HEK293 (cell line): ENCODE measurements at regions not wholly inside any gene's neighbourhood (a gene's known extent, or its start where the extent isn't known, plus 50 kb on each side); places are given as distances from the start of the nearest gene placed in this dataset.

Source experiments
- CTCF ChIA-PET: fragments of 350-600 bp; formaldehyde crosslinking; extraction: SDS; loops from one replicate; lab custom pipeline; 2021; ENCODE audit warnings: antibody characterized with exemption; lab: Yijun Ruan, JAX
- POLR2A ChIA-PET: fragments of 300-600 bp; formaldehyde crosslinking; extraction: SDS; loops from one replicate; lab custom pipeline; 2020; ENCODE audit warnings: antibody characterized with exemption, inconsistent platforms; lab: Yijun Ruan, JAX
- H3K27ac ChIP-seq: fragments of 200-500 bp; sonication (Bioruptor generic); 2 replicates; pipeline ENCODE4 v1.5.1; 2014; ENCODE audit warnings: low read depth, low read length, control low read depth, inconsistent platforms; ENCODE audit errors: extremely low read depth
- H3K36me3 ChIP-seq, 2 experiments: fragments of 200-500 bp in 1 of 2; sonication (Bioruptor generic) in 1 of 2; 1 replicate in 1 of 2; 2 replicates in 1 of 2; pipeline ENCODE4 v1.5.1; 2014 to 2017; ENCODE audit warnings: inconsistent platforms in 2 of 2, low read length in 2 of 2; ENCODE audit not compliant: control insufficient read depth in 2 of 2, insufficient read depth in 1 of 2
- H3K4me1 ChIP-seq: fragments of 200-500 bp; sonication (Bioruptor generic); 2 replicates; pipeline ENCODE4 v1.5.1; 2014; ENCODE audit warnings: mild to moderate bottlenecking, low read length, inconsistent platforms; ENCODE audit not compliant: control insufficient read depth, insufficient read depth
- H3K4me3 ChIP-seq: 2 replicates; pipeline ENCODE4 v1.5.1; 2011; ENCODE audit warnings: low read depth, mild to moderate bottlenecking, control low read depth, low read length, moderate library complexity
- H3K9me3 ChIP-seq: fragments of 200-500 bp; sonication (Bioruptor generic); 2 replicates; pipeline ENCODE4 v1.5.1; 2014; ENCODE audit warnings: low read depth, low read length, inconsistent platforms; ENCODE audit not compliant: control insufficient read depth, insufficient read depth
- BCL11A ChIP-seq: fragments of 450-650 bp; formaldehyde crosslinking; IDR thresholded peaks from 2 replicates; pipeline ENCODE4 v1.5.1; 2016; ENCODE audit warnings: low read depth, missing biosample characterization, missing genetic modification characterization
- KLF8 ChIP-seq: fragments of 450-650 bp; formaldehyde crosslinking; IDR thresholded peaks from 2 replicates; pipeline ENCODE4 v1.5.1; 2016; ENCODE audit warnings: missing biosample characterization, missing genetic modification characterization
- SALL2 ChIP-seq: fragments of 450-650 bp; formaldehyde crosslinking; IDR thresholded peaks from 2 replicates; pipeline ENCODE4 v1.5.0; 2017; ENCODE audit warnings: missing biosample characterization, mild to moderate bottlenecking, missing genetic modification characterization, borderline replicate concordance
- SETDB1 ChIP-seq: IDR thresholded peaks from one replicate; pipeline ENCODE4 v1.6.1; 2017; ENCODE audit warnings: mild to moderate bottlenecking, low read length, moderate library complexity, mixed read lengths; ENCODE audit not compliant: insufficient read length
- SP7 ChIP-seq: fragments of 450-650 bp; formaldehyde crosslinking; IDR thresholded peaks from 2 replicates; pipeline ENCODE4 v1.5.1; 2016; ENCODE audit warnings: missing biosample characterization, missing genetic modification characterization
- ZBTB20 ChIP-seq: fragments of 450-650 bp; formaldehyde crosslinking; IDR thresholded peaks from 2 replicates; pipeline ENCODE4 v1.5.1; 2016; ENCODE audit warnings: missing biosample characterization, missing genetic modification characterization
- ZNF114 ChIP-seq: fragments of 450-650 bp; formaldehyde crosslinking; IDR thresholded peaks from 2 replicates; pipeline ENCODE4 v1.5.0; 2017; ENCODE audit warnings: missing biosample characterization, missing genetic modification characterization
- ZNF132 ChIP-seq: fragments of 450-650 bp; formaldehyde crosslinking; IDR thresholded peaks from 2 replicates; pipeline ENCODE4 v1.5.1; 2017; ENCODE audit warnings: missing biosample characterization, missing genetic modification characterization, borderline replicate concordance
- ZNF138 ChIP-seq: fragments of 450-650 bp; formaldehyde crosslinking; IDR thresholded peaks from 2 replicates; pipeline ENCODE4 v1.5.1; 2016; ENCODE audit warnings: missing biosample characterization, missing genetic modification characterization, borderline replicate concordance
- ZNF175 ChIP-seq: fragments of 450-650 bp; formaldehyde crosslinking; IDR thresholded peaks from 2 replicates; pipeline ENCODE4 v1.5.1; 2016; ENCODE audit warnings: missing biosample characterization, missing genetic modification characterization
- ZNF184 ChIP-seq: fragments of 450-650 bp; IDR thresholded peaks from 2 replicates; pipeline ENCODE4 v1.5.1; 2018; ENCODE audit warnings: missing biosample characterization, mild to moderate bottlenecking, missing genetic modification characterization
- ZNF2 ChIP-seq: fragments of 450-650 bp; formaldehyde crosslinking; IDR thresholded peaks from 2 replicates; pipeline ENCODE4 v1.5.1; 2016; ENCODE audit warnings: missing biosample characterization, missing genetic modification characterization
- ZNF26 ChIP-seq: fragments of 450-650 bp; formaldehyde crosslinking; IDR thresholded peaks from 2 replicates; pipeline ENCODE4 v1.5.1; 2016; ENCODE audit warnings: missing biosample characterization, missing genetic modification characterization
- ZNF266 ChIP-seq: fragments of 450-650 bp; formaldehyde crosslinking; IDR thresholded peaks from 2 replicates; pipeline ENCODE4 v1.5.1; 2016; ENCODE audit warnings: missing biosample characterization, missing genetic modification characterization, low read depth
- ZNF335 ChIP-seq: fragments of 450-650 bp; formaldehyde crosslinking; conservative IDR thresholded peaks from 2 replicates; pipeline ENCODE4 v1.5.1; 2016; ENCODE audit warnings: missing biosample characterization, missing genetic modification characterization
- ZNF354C ChIP-seq: fragments of 450-650 bp; formaldehyde crosslinking; IDR thresholded peaks from 2 replicates; pipeline ENCODE4 v1.5.1; 2016; ENCODE audit warnings: missing biosample characterization, missing genetic modification characterization, low read depth, borderline replicate concordance
- ZNF366 ChIP-seq: fragments of 450-650 bp; formaldehyde crosslinking; conservative IDR thresholded peaks from 2 replicates; pipeline ENCODE4 v1.5.1; 2016; ENCODE audit warnings: missing biosample characterization, missing genetic modification characterization
- ZNF473 ChIP-seq: fragments of 450-650 bp; formaldehyde crosslinking; IDR thresholded peaks from 2 replicates; pipeline ENCODE4 v1.5.1; 2017; ENCODE audit warnings: missing biosample characterization, missing genetic modification characterization
- ZNF501 ChIP-seq: fragments of 450-650 bp; formaldehyde crosslinking; IDR thresholded peaks from 2 replicates; pipeline ENCODE4 v1.5.1; 2016; ENCODE audit warnings: missing biosample characterization, missing genetic modification characterization
- ZNF558 ChIP-seq: fragments of 450-650 bp; formaldehyde crosslinking; IDR thresholded peaks from 2 replicates; pipeline ENCODE4 v1.5.1; 2016; ENCODE audit warnings: missing biosample characterization, missing genetic modification characterization
- ZNF585B ChIP-seq: fragments of 450-650 bp; formaldehyde crosslinking; IDR thresholded peaks from 2 replicates; pipeline ENCODE4 v1.5.1; 2016; ENCODE audit warnings: missing biosample characterization, missing genetic modification characterization
- ZNF610 ChIP-seq: fragments of 450-650 bp; formaldehyde crosslinking; IDR thresholded peaks from 2 replicates; pipeline ENCODE4 v1.5.1; 2016; ENCODE audit warnings: missing biosample characterization, missing genetic modification characterization, borderline replicate concordance
- ZNF660 ChIP-seq: fragments of 450-650 bp; IDR thresholded peaks from 2 replicates; pipeline ENCODE4 v1.5.1; 2018; ENCODE audit warnings: missing biosample characterization, mild to moderate bottlenecking, missing genetic modification characterization
- ZNF670 ChIP-seq: fragments of 450-650 bp; formaldehyde crosslinking; IDR thresholded peaks from 2 replicates; pipeline ENCODE4 v1.5.1; 2016; ENCODE audit warnings: missing biosample characterization, missing genetic modification characterization, low read depth
- ZXDB ChIP-seq: fragments of 450-650 bp; formaldehyde crosslinking; IDR thresholded peaks from 2 replicates; pipeline ENCODE4 v1.5.1; 2016; ENCODE audit warnings: missing biosample characterization, missing genetic modification characterization
- TF ChIP-seq, protein P1 (sequence below): fragments of 450-650 bp; formaldehyde crosslinking; IDR thresholded peaks from 2 replicates; pipeline ENCODE4 v1.5.0; 2017; ENCODE audit warnings: missing biosample characterization, missing genetic modification characterization, borderline replicate concordance
- TF ChIP-seq, protein P2 (sequence below): fragments of 450-650 bp; formaldehyde crosslinking; IDR thresholded peaks from 2 replicates; pipeline ENCODE4 v1.5.1; 2017; ENCODE audit warnings: missing biosample characterization, missing genetic modification characterization
- TF ChIP-seq, protein P3 (sequence below): fragments of 450-650 bp; IDR thresholded peaks from 2 replicates; pipeline ENCODE4 v1.5.1; 2018; ENCODE audit warnings: missing biosample characterization, mild to moderate bottlenecking, missing genetic modification characterization

DNA sequence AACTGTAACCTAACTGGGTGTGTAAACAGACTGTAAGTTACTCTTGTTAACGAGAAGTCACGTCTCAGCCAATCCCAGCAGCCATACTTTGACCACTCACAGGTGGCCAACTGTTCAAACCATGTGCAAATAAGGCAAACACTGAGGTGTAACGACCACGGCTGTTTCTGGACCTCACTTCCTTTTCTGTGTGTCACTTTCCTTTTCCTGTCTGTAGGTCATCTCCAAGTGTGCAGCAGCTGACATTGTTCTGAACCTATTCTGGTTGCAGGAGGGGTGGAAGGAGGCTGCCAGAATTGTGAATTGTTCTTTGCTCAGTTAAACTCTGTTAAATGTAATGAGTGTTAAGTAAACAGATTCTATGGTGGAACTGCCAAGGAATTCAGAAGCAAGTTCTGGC lies 627.4 kb downstream of the KCNJ2 start:
- Histone ChIP-seq H3K9me3 (no peaks in the 10 kb centered on the region), H3K4me1 (no peaks in the 10 kb centered on the region), H3K4me3 (no peak overlapping the region), H3K36me3 (no peaks in the 10 kb centered on the region), H3K27ac (no peak overlapping the region)
- POLR2A ChIA-PET = no interaction called here
- TF ChIP-seq ZNF501 (no peak), SETDB1 (peak; percentile 10), ZNF138 (tag by site-specific recombination) (no peak), ZNF558 (no peak), ZNF473 (tag by site-specific recombination) (no peak), ZNF366 (tag by site-specific recombination) (no peak), ZNF610 (tag by site-specific recombination) (no peak)
- CTCF ChIA-PET = no interaction called here

GRCh38 chr17:70797166-70797565 lies 627.8 kb downstream of the KCNJ2 start:
- no peak overlapping the region for H3K4me3 ChIP-seq
- POLR2A ChIA-PET = no interaction called here
- H3K36me3 ChIP-seq = no peaks in the 10 kb centered on the region
- H3K9me3 ChIP-seq = no peaks in the 10 kb centered on the region
- no peak overlapping the region for H3K27ac ChIP-seq
- TF ChIP-seq ZNF175 (tag by site-specific recombination) (no peak), ZNF670 (tag by site-specific recombination) (no peak), ZBTB20 (tag by site-specific recombination) (no peak), ZNF132 (tag by site-specific recombination) (no peak), ZNF114 (tag by site-specific recombination) (no peak), BCL11A (tag by site-specific recombination) (no peak), ZXDB (no peak), ZNF585B (tag by site-specific recombination) (no peak), ZNF501 (no peak), ZNF558 (no peak), ZNF660 (tag by site-specific recombination) (no peak), ZNF138 (tag by site-specific recombination) (no peak), ZNF354C (tag by site-specific recombination) (no peak), ZNF335 (tag by site-specific recombination) (no peak)
- H3K4me1 ChIP-seq = no peaks in the 10 kb centered on the region
- CTCF ChIA-PET = no interaction called here

- Histone ChIP-seq H3K36me3 (no peaks in the 10 kb centered on the region), H3K4me1 (no peaks in the 10 kb centered on the region), H3K27ac (no peak overlapping the region), H3K9me3 (no peaks in the 10 kb centered on the region), H3K4me3 (no peak overlapping the region)
- POLR2A ChIA-PET = no interaction called here
- CTCF ChIA-PET = no interaction called here
- TF ChIP-seq ZNF26 (tag by site-specific recombination) (no peak), ZNF266 (tag by site-specific recombination) (no peak), KLF8 (tag by site-specific recombination) (no peak), SALL2 (tag by site-specific recombination) (no peak), ZNF184 (tag by site-specific recombination) (no peak), SP7 (tag by site-specific recombination) (no peak), ZNF2 (no peak)
- TF ChIP-seq, protein P1, sequence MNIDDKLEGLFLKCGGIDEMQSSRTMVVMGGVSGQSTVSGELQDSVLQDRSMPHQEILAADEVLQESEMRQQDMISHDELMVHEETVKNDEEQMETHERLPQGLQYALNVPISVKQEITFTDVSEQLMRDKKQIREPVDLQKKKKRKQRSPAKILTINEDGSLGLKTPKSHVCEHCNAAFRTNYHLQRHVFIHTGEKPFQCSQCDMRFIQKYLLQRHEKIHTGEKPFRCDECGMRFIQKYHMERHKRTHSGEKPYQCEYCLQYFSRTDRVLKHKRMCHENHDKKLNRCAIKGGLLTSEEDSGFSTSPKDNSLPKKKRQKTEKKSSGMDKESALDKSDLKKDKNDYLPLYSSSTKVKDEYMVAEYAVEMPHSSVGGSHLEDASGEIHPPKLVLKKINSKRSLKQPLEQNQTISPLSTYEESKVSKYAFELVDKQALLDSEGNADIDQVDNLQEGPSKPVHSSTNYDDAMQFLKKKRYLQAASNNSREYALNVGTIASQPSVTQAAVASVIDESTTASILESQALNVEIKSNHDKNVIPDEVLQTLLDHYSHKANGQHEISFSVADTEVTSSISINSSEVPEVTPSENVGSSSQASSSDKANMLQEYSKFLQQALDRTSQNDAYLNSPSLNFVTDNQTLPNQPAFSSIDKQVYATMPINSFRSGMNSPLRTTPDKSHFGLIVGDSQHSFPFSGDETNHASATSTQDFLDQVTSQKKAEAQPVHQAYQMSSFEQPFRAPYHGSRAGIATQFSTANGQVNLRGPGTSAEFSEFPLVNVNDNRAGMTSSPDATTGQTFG = no peak
- TF ChIP-seq, protein P2, sequence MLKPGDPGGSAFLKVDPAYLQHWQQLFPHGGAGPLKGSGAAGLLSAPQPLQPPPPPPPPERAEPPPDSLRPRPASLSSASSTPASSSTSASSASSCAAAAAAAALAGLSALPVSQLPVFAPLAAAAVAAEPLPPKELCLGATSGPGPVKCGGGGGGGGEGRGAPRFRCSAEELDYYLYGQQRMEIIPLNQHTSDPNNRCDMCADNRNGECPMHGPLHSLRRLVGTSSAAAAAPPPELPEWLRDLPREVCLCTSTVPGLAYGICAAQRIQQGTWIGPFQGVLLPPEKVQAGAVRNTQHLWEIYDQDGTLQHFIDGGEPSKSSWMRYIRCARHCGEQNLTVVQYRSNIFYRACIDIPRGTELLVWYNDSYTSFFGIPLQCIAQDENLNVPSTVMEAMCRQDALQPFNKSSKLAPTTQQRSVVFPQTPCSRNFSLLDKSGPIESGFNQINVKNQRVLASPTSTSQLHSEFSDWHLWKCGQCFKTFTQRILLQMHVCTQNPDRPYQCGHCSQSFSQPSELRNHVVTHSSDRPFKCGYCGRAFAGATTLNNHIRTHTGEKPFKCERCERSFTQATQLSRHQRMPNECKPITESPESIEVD = no peak
- TF ChIP-seq, protein P3, sequence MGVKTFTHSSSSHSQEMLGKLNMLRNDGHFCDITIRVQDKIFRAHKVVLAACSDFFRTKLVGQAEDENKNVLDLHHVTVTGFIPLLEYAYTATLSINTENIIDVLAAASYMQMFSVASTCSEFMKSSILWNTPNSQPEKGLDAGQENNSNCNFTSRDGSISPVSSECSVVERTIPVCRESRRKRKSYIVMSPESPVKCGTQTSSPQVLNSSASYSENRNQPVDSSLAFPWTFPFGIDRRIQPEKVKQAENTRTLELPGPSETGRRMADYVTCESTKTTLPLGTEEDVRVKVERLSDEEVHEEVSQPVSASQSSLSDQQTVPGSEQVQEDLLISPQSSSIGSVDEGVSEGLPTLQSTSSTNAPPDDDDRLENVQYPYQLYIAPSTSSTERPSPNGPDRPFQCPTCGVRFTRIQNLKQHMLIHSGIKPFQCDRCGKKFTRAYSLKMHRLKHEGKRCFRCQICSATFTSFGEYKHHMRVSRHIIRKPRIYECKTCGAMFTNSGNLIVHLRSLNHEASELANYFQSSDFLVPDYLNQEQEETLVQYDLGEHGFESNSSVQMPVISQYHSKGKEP (tag by site-specific recombination) = no peak
Observed at GRCh38 chr17:70804161-70804560, 634.8 kb downstream of the KCNJ2 start.
